ENCODE measurements at regions not wholly inside any gene's neighbourhood (a gene's known extent, or its start where the extent isn't known, plus 50 kb on each side); places are given as distances from the start of the nearest gene placed in this dataset.

DNA sequence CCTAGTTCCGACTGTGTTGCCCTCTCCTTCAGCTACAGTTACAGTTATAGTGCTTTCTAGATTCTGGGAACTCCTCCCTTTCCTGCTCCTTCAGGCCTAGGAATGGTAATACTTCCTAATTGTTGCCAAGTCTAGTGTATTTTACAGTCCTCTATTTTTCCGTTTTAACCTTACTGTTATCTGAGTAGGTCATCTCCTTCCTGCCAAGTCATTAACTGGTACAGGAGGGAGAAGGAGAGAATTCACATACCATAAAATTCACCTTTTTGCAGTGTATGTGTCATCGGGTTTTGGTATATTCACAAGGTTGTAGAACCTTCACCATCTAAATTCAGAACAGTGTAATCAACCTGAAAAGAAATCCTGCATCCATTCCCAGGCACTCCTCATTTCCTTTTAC is 335.4 kb upstream of the MEF2C start:
- H3K27ac ChIP-seq (replicated peaks), result no peak overlapping the region
- TF ChIP-seq SPI1 (IDR thresholded peaks at IDR 0.05; ENCODE audit: borderline replicate concordance, low read depth), result no peak
- TF ChIP-seq, protein P1, sequence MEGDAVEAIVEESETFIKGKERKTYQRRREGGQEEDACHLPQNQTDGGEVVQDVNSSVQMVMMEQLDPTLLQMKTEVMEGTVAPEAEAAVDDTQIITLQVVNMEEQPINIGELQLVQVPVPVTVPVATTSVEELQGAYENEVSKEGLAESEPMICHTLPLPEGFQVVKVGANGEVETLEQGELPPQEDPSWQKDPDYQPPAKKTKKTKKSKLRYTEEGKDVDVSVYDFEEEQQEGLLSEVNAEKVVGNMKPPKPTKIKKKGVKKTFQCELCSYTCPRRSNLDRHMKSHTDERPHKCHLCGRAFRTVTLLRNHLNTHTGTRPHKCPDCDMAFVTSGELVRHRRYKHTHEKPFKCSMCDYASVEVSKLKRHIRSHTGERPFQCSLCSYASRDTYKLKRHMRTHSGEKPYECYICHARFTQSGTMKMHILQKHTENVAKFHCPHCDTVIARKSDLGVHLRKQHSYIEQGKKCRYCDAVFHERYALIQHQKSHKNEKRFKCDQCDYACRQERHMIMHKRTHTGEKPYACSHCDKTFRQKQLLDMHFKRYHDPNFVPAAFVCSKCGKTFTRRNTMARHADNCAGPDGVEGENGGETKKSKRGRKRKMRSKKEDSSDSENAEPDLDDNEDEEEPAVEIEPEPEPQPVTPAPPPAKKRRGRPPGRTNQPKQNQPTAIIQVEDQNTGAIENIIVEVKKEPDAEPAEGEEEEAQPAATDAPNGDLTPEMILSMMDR (IDR thresholded peaks at IDR 0.05; ENCODE audit: insufficient read depth, low read length), result no peak
- TF ChIP-seq, protein P2, sequence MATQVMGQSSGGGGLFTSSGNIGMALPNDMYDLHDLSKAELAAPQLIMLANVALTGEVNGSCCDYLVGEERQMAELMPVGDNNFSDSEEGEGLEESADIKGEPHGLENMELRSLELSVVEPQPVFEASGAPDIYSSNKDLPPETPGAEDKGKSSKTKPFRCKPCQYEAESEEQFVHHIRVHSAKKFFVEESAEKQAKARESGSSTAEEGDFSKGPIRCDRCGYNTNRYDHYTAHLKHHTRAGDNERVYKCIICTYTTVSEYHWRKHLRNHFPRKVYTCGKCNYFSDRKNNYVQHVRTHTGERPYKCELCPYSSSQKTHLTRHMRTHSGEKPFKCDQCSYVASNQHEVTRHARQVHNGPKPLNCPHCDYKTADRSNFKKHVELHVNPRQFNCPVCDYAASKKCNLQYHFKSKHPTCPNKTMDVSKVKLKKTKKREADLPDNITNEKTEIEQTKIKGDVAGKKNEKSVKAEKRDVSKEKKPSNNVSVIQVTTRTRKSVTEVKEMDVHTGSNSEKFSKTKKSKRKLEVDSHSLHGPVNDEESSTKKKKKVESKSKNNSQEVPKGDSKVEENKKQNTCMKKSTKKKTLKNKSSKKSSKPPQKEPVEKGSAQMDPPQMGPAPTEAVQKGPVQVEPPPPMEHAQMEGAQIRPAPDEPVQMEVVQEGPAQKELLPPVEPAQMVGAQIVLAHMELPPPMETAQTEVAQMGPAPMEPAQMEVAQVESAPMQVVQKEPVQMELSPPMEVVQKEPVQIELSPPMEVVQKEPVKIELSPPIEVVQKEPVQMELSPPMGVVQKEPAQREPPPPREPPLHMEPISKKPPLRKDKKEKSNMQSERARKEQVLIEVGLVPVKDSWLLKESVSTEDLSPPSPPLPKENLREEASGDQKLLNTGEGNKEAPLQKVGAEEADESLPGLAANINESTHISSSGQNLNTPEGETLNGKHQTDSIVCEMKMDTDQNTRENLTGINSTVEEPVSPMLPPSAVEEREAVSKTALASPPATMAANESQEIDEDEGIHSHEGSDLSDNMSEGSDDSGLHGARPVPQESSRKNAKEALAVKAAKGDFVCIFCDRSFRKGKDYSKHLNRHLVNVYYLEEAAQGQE (IDR thresholded peaks at IDR 0.05; ENCODE audit: insufficient replicate concordance, low read depth), result no peak
- TF ChIP-seq GABPA (IDR thresholded peaks at IDR 0.05; ENCODE audit: low read depth), result no peak
- TF ChIP-seq POLR2AphosphoS5 (IDR thresholded peaks at IDR 0.05; ENCODE audit: low read depth), result no peak
- no peak overlapping the region for H3K4me3 ChIP-seq (replicated peaks; ENCODE audit: insufficient read depth, low read length)
- no peak for DNase-seq (ENCODE audit: low read depth in 1 of 2, low spot score in 1 of 2)
- H3K27me3 ChIP-seq (ENCODE audit: insufficient read depth, poor library complexity, severe bottlenecking), result no peaks in the 10 kb centered on the region

DNA sequence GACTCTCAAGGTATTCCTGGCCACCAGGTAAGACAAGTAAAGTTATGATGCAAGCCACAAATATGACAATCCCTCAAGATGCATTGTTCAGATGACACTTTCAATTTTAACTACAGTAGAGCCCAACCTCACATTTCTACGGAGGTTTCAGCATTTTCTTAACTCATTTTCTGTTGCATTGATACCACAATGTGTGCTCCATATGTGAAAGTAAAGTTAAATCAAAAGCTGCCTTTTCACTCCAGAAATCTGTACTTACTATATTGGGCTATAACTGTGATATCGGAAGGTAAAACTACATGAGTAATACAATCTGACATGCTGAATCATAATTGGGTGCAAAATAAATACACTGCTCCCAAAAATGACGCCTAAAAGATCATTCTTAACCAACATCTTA is 333.6 kb upstream of the MEF2C start:
- no peak for TF ChIP-seq GABPA (IDR thresholded peaks at IDR 0.05; ENCODE audit: low read depth)
- TF ChIP-seq, protein P2 (IDR thresholded peaks at IDR 0.05; ENCODE audit: insufficient replicate concordance, low read depth), result no peak
- TF ChIP-seq, protein P1 (IDR thresholded peaks at IDR 0.05; ENCODE audit: insufficient read depth, low read length), result no peak
- no peak for TF ChIP-seq SPI1 (IDR thresholded peaks at IDR 0.05; ENCODE audit: borderline replicate concordance, low read depth)
- TF ChIP-seq POLR2AphosphoS5 (IDR thresholded peaks at IDR 0.05; ENCODE audit: low read depth), result no peak
- no peak overlapping the region for H3K27ac ChIP-seq (replicated peaks)
- no peak for DNase-seq (ENCODE audit: low read depth in 1 of 2, low spot score in 1 of 2)
- no peaks in the 10 kb centered on the region for H3K27me3 ChIP-seq (ENCODE audit: insufficient read depth, poor library complexity, severe bottlenecking)
- H3K4me3 ChIP-seq (replicated peaks; ENCODE audit: insufficient read depth, low read length), result no peak overlapping the region

DNA sequence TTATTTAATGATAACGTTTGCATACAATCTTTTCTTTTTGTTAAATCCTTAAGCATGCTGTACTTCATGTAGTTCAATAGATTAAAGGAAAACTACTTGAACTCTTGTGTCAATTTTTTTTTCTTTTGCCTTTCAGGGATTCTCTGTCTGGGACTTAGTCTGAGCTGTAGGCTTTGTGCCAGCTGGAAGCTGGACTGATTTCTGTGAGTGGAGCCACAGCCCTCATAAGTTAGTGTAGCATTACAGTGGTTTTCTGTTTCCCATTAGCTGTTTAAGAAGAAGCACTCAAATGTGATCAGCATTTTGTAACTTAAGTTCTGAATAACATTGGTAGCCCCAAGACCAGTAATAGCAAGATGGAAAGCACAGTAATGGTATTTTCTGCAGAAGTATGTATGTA is 330.6 kb upstream of the MEF2C start:
- no peak overlapping the region for H3K27ac ChIP-seq (replicated peaks)
- H3K4me3 ChIP-seq (replicated peaks; ENCODE audit: insufficient read depth, low read length), result no peak overlapping the region
- no peaks in the 10 kb centered on the region for H3K27me3 ChIP-seq (ENCODE audit: insufficient read depth, poor library complexity, severe bottlenecking)
- TF ChIP-seq GABPA (IDR thresholded peaks at IDR 0.05; ENCODE audit: low read depth) (no peak), SPI1 (IDR thresholded peaks at IDR 0.05; ENCODE audit: borderline replicate concordance, low read depth) (no peak), POLR2AphosphoS5 (IDR thresholded peaks at IDR 0.05; ENCODE audit: low read depth) (no peak)
- TF ChIP-seq, protein P1 (IDR thresholded peaks at IDR 0.05; ENCODE audit: insufficient read depth, low read length), result no peak
- TF ChIP-seq, protein P2 (IDR thresholded peaks at IDR 0.05; ENCODE audit: insufficient replicate concordance, low read depth), result no peak
- no peak for DNase-seq (ENCODE audit: low read depth in 1 of 2, low spot score in 1 of 2)
